ENCODE measurements at regions not wholly inside any gene's neighbourhood (a gene's known extent, or its start where the extent isn't known, plus 50 kb on each side); places are given as distances from the start of the nearest gene placed in this dataset.
"Not testable (repeated sequence)": the region's sequence is repeated elsewhere in the genome, so short reads cannot be mapped to it uniquely, and the experiment has no call there.

DNA sequence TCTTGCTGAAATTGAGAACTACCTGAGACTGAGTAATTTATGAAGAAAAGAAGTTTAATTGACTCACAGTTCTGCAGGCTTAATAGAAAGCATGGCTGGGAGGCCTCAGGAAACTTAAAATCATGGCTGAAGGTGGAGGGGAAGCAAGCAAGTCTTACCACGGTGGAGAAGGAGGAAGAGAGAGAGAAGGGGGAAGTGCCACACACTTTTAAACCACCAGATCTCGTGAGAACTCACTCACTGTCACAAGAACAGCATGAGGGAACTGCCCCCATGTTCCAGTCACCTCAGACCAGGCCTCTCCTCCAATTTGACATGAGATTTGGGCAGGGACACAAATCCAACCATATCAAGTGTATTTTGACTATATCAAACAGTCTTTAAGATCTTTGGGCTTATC is 668.3 kb downstream of the SLCO4C1 start:
- DNase-seq: not testable (repeated sequence)

GRCh38 chr5:101626572-101626971 is 669.5 kb downstream of the SLCO4C1 start:
- no peak for DNase-seq

DNA sequence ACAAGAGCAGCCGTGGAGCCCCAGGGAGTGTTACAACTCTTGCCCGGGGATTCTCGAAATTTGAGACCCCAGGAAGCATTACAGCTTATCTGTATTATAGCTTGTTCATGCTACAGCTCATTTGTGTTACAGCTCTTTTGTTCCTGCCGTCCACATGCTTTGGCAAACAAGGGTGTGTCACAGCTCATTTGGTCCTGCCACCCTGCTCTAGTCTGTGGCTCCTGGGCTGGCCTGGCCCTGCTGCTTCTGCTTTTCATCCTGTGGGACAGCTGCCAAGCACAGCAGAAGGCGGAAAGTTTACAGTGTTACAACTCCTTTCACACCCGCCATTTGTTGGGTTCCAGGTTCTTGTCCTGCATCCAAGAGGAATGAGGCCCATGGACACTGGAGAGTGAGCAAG is 685.0 kb downstream of the SLCO4C1 start:
- no peak for DNase-seq

DNA sequence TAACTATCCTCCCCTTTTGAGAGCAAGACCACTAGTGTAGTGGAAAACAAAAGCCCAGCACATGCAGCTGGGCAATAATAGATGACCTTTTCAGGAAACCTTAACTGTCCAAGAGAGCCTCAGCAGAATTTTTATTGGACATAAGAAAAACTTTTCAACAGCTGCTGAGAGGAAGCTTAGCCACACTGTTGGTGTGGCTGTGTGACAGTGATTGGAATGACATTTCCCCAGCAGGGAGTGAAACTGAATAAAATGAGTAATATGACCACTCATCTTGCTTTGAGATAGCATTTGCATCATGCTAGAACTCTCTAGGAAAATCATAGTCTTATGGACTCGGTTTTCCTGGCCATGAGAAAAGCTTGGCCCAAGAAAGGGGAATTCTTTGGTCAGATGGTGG is 687.8 kb downstream of the SLCO4C1 start:
- DNase-seq: no peak

- no peak for DNase-seq
These were observed 690.4 kb downstream of the SLCO4C1 start for GRCh38 chr5:101605700-101606099.

GRCh38 chr5:101600614-101601013 is 695.5 kb downstream of the SLCO4C1 start:
- DNase-seq: no peak

DNA sequence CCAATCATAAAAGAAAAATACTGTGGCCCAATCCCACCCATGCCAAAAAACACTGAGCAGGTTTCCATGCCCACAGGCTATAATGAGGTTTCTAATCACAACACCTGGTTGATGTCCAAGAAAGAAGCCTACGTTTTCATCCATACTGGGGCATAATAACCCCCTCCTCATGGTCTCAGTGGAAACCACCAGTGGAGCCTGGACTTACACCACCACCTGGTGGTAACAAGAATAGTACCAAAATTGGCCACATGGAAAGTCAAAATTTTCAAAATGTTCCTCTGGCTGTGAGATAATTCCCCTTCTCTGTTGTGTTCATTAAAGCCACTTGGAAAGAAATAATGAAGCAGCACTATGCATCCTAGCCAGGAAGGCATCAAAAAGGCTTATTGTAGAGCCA is 687.3 kb upstream of the ST8SIA4 start:
- no peak for DNase-seq

GRCh38 chr5:101585366-101585765 is 682.3 kb upstream of the ST8SIA4 start:
- no peak for DNase-seq

DNA sequence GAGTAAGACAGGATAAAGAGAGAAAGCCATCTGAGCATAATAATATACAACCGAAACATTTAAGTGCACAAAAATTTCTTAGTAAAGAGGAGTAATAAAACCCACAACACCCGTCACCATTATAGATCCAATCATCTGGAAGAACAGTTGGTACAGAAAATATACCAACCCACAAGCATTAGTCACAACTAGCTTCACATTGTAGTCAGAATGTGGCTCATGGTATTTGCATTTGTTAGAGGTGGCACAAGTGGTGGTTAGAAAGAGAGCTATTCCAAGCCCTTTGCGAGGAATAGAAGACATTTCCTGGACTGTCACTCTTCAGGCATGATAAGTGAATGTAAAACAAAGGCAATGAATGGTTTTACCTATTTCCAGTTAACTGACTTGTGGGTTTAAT is 677.5 kb upstream of the ST8SIA4 start:
- peak; percentile 2 for DNase-seq

DNA sequence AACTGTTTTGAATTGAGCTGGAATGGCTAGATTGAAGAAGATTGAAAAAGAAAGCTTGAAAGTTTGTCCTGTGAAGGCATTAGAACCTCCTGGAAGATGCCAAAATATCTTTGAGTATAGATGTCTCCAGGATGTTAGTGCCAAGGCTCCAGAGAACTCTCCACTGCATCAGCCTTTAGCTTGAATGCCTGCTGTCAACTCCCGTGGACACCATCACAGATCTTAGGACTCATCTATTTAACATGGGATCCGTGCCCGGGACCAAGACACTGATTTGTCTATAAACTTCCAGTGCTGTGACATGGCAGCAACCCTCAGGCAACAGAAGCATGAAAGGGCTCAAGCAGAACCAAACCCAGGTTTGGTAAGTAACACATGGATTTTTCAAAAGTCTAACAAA is 670.9 kb upstream of the ST8SIA4 start:
- no peak for DNase-seq

DNA sequence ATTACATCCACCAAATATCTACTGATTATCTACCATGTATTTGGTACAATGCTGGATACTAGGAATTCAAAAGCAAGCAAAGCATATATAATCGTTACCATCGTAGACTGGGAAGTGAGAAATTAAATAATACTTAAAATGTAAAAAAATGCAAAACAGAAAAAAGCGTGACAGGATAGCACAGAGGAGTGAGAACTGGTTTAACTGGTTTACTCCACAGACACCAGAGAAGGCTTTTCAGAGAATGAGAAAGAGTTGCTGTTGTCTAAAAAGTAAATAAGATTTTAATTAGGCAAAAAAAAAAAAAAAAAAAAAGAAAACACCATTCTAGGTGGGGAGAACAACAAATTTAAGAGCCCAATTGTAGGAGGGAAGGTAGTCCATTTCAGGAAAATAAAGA is 657.9 kb upstream of the ST8SIA4 start:
- DNase-seq: no peak

DNA sequence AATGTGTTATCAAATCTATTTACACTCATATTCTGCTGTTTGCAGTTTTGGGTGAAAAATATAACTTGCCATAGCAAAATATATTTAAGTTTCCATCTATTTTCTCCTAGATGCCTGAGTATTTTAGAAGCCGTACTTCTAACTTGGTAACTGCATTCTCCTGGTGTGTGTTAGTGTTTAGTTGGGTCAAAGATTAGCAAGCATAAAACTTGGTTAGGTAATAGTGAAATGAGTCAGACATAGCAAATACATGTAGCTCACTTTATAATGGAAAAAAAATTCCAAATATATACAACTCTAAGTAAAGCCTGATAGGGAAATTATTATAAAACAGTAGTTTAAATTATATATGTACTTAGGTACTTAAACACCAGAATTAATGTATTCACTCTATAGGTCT is 640.7 kb upstream of the ST8SIA4 start:
- DNase-seq: peak; percentile 73

DNA sequence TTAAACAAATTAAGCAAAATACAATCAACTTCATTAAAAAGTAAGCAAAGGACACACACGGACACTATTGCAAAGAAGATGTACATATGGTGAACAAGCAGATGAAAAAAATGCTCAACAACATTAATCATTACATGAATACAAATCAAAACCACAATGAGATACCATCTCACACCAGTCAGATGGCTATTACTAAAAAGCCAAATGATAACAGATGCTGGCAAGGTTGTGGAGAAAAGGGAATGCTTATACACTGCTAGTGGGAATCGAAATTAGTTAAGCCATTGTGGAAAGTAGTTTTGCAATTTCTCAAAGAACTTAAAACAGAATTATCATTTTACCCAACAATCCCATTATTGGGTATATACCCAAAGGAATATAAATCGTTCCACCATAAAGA is 636.2 kb upstream of the ST8SIA4 start:
- DNase-seq: peak; percentile 22

- peak; percentile 48 for DNase-seq
These were observed 632.5 kb upstream of the ST8SIA4 start for GRCh38 chr5:101535626-101536025.

DNA sequence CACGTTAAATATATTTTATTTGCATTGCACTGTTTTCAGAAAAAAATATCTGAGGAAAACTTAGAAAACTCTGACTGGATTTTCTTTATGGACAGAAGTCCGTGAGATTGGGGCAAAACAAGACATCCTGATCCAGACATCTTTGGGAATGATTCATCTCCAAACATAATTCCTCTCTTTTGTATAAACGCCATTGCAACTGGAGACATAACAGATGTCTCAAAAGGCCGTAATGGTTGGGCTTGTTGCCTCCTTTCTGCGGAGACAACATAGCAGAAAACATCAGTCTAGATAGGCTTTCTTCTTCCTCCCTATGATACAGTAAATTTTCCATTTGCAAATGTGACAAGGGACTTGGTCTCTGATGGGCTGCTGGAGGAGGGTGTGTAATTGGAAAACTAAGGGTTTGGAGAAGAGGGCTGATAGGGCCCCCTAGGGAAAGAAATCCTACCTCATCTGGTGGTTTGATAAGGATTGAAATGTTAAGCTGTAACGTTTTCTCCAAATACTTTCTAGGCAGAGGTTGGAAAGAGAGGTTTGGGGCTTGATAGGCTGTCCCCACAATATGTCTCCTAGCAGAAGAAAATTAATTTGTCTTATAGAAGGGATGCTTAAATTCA is 631.5 kb upstream of the ST8SIA4 start:
- peak; percentile 66 for DNase-seq

DNA sequence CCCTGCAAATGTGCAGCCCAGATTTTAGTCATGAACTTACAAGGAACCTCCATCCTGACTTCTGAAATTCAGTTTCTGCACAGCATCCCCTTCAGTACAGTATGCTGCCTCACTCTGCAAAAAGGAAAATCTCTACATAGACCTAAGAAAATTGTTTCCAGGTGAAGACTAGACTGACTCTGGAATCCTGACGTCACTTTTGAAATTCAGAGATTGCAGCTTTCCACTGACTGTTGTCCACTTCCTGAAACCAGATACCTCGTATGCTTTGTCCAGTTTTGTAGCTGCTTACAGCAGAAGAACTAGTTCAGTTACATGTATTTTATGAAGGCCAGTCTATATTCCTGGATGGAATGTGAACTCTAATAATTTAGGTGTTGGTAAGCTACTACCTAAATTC is 629.3 kb upstream of the ST8SIA4 start:
- DNase-seq: peak; percentile 2

DNA sequence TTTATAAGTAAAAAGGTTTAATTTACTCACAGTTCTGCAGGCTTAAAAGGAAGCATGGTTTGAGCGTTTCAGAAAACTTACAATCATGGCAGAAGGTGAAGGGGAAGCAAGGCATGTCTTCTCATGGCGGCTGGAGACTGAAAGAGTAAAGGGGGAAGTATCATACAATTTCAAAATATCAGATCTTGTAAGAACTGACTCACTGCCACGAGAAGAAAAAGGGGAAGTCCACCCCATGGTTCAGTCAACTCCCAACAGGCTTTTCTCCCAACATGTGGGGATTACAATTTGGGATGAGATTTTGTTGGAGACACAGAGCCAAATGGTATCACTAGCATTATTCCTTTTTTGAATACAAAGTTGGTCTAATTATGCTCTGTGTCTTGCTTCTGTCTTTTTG is 627.9 kb upstream of the ST8SIA4 start:
- DNase-seq: no peak

GRCh38 chr5:101529094-101529493 is 626.0 kb upstream of the ST8SIA4 start:
- not testable (repeated sequence) for DNase-seq

DNA sequence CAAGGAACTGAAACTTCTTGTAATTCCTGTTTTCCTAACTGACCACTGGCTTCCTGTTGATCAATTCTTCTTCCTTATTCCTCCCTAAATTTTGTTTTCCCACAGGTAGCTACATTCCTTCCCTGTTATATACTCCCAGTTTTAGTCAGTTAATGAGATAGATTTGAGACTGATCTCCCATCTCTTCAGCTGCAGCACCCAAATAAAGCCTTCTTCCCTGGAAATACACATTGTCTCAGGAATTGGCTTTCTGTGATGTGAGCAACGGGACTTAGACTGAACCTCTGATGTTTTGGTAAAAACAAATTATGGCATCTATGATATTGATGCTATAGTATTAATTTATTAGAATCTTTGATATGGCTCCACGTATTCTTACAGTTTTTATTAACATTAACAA is 617.3 kb upstream of the ST8SIA4 start:
- no peak for DNase-seq

DNA sequence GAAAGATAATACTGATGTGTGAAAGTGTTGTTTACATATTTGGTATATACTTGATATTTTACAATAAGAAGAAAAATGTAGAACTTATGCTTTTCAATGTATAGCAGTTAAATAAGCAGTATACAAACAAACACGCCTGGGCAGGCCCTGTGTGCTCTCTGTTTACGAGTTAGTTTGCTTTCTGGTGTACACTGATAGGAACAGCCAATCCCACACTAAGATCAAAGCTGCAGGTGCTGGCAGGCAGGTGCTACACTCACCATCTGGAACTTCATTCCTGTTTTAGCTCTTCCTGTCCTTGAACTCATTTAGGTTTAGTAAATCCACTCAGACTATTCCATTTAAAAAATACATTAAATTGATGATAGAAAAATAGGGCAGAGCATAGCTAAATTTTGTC is 614.7 kb upstream of the ST8SIA4 start:
- DNase-seq: no peak

DNA sequence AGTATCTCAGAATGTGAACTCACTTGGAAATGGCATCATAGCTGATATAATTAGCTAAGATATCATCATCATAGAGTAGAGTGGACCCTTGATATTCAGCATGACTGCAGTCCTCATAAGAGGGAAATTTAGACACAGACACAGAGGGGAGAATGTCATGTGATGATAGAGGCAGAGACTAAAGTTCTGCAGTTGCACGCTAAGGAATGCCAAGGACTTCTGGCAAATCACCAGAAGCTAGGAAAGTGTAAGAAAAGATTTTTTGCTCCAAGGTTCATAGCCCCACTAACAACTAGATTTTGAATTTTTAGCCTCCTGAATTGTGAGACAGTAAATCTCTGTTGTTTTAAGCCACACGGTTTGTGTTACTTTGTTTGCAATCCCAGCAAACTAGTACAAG is 612.6 kb upstream of the ST8SIA4 start:
- DNase-seq: no peak

GRCh38 chr5:101505891-101506570 is 602.9 kb upstream of the ST8SIA4 start:
- no peak for DNase-seq

DNA sequence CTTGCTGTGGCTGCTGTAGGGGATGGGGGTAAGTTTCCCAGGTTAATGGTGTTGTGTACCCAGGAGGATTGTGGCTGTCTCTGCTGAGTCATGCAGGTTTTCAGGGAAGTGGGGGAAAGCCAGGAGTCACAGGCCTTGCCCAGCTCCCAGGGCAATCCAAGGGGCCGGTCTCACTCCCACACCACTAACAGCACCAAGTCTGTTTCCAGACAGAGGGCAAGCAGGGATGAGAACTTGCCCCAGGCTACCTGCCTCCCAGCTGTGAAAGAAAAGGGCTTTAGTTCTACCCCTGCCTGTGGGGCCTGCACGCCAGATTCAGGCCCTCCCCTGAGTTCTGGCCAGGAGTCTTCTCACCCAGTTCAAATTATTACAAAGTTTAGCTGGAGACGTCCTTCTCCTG is 579.8 kb upstream of the ST8SIA4 start:
- no peak for DNase-seq

DNA sequence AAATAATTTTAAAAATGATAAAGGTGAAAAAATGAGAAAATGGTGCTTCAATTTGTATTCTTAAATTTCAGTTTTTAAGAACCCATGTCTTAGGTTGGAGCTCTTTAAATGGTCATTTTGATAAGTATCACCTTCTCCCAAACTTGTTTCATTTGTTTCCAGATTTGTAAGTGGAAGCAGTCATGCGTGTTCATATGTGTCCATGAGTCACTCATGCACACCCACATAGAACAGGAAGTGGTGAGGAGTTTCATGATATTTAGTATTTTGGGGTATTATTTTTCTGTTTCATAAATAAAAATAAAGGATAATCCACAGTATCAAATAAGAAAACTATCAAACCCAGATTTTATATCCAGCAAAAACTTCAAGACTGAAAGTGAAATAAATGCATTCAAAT is 570.4 kb upstream of the ST8SIA4 start:
- peak; percentile 52 for DNase-seq

DNA sequence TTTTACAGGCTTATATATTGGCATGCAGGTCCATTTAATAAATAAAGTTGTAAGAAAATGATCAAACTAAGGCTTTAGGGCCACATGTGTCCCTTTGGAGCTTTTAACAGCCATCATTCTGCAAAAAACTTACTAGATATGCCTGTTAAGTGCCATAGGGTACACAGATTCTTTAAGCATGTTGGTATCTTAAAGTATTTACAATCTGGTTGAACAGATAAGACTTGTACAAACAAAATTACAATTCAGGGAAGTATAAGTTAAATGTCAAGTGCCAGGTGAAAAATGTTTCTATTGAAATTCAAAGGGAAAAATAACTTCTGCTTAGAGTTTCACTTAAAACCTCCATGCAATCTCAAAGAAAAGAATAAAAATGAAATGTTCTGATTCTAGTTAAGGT is 558.4 kb upstream of the ST8SIA4 start:
- no peak for DNase-seq
